ENCODE measurements at regions not wholly inside any gene's neighbourhood (a gene's known extent, or its start where the extent isn't known, plus 50 kb on each side); places are given as distances from the start of the nearest gene placed in this dataset.

DNA sequence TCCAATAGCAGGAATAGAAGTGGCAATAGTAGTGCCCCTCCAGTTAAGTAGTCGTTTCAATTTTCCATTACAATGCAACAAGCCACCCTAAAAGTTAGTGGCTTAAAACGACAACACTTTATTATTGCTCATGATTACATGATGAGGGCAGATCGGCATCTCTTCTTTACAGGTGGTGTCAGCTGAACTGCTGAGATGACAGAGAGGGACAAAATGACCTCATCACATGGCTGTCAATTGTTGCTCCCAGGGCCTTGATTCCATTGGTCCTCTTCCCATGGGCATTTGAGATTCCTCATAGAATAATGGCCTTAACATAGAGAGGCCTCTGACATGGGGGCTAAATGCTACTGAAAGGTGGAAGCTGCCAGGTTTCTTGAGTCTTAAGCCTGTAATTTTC is 679.8 kb upstream of the KLHL1 start:
- Mint-ChIP-seq H3K9me3 (ENCODE audit: unreplicated experiment) (no peaks in the 10 kb centered on the region), H3K4me1 (ENCODE audit: insufficient read depth, unreplicated experiment) (no peaks in the 10 kb centered on the region), H3K4me3 (ENCODE audit: unreplicated experiment) (no peak overlapping the region), H3K27me3 (ENCODE audit: insufficient read depth, unreplicated experiment) (peaks cover 66% of the 10 kb centered on the region), H3K36me3 (ENCODE audit: insufficient read depth, unreplicated experiment) (no peaks in the 10 kb centered on the region), H3K27ac (ENCODE audit: low read depth, unreplicated experiment) (no peak overlapping the region)
- TF ChIP-seq, protein P1, sequence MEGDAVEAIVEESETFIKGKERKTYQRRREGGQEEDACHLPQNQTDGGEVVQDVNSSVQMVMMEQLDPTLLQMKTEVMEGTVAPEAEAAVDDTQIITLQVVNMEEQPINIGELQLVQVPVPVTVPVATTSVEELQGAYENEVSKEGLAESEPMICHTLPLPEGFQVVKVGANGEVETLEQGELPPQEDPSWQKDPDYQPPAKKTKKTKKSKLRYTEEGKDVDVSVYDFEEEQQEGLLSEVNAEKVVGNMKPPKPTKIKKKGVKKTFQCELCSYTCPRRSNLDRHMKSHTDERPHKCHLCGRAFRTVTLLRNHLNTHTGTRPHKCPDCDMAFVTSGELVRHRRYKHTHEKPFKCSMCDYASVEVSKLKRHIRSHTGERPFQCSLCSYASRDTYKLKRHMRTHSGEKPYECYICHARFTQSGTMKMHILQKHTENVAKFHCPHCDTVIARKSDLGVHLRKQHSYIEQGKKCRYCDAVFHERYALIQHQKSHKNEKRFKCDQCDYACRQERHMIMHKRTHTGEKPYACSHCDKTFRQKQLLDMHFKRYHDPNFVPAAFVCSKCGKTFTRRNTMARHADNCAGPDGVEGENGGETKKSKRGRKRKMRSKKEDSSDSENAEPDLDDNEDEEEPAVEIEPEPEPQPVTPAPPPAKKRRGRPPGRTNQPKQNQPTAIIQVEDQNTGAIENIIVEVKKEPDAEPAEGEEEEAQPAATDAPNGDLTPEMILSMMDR (IDR thresholded peaks at IDR 0.05; ENCODE audit: unreplicated experiment): no peak
- no peak for DNase-seq (ENCODE audit: unreplicated experiment)
- intact Hi-C loops (cut with micrococcal nuclease): no loop called here
- no TSS peak for BruUV-seq (replicated peaks)
- ChIA-PET POLR2A (no interaction called here), CTCF (interaction anchor here (0.9 kb wide), 1 partner anchor 10 kb away, joined by 3 read pairs; no protein-coding TSS in a partner anchor)

DNA sequence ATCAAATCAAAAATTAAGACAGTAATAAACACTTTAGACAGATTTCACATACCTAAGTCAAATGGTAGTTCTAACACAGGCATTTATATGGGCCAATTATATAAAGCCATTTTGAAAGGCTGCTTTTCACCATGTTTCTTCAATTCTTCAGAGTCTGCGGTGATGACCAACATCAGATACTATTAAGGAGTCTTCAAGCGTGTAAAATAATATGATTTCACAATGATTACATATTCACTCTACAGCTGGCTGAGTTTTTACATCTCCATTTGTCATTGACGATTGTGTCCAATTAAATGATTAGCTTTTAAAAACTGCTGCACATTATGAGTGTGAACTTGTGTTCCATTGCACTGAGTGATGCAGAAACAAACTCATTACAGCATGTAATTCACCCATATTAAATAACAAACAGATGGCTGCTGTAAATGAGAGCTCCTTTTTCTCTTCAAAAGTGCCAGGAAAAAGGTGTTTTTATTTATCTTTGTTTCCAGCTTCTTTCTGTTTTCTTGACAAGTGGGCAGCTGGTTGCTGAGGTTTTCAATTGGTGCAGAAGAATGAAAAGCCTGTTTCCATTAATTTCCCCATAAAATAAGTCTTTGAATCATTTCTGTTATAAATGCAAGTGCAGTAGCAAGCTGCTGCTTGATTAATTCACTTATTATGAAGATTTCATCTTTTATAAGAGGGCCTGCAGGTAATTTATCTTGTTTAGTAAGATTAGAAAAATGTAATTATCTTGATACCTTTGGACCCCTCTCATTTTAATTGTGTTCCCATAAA is 676.1 kb upstream of the KLHL1 start:
- Mint-ChIP-seq H3K27ac (ENCODE audit: low read depth, unreplicated experiment) (no peak overlapping the region), H3K4me1 (ENCODE audit: insufficient read depth, unreplicated experiment) (no peaks in the 10 kb centered on the region), H3K9me3 (ENCODE audit: unreplicated experiment) (no peaks in the 10 kb centered on the region), H3K27me3 (ENCODE audit: insufficient read depth, unreplicated experiment) (peaks cover 54% of the 10 kb centered on the region), H3K36me3 (ENCODE audit: insufficient read depth, unreplicated experiment) (no peaks in the 10 kb centered on the region), H3K4me3 (ENCODE audit: unreplicated experiment) (no peak overlapping the region)
- ChIA-PET CTCF (no interaction called here), POLR2A (no interaction called here)
- BruUV-seq (replicated peaks): no TSS peak
- TF ChIP-seq, protein P1 (IDR thresholded peaks at IDR 0.05; ENCODE audit: unreplicated experiment): no peak
- DNase-seq (ENCODE audit: unreplicated experiment): no peak
- intact Hi-C loops (cut with micrococcal nuclease): no loop called here

DNA sequence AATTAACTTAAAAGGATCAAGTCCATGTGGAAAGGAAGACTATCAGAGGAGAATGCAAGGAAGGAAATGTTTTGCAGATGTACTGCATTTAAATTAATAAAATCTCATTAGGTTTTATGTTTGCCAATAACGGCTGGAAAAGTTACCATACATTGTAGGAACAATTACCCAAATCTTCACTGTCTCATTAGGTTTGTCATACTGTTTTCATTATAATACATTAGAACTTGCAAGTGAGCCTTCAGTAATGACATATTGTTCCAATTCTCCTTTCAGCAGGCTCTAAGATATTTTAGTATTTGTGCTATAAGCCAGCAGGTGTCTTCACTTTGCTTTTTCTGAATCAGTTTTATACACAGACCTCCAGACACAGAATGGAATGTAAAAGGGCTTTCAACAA is 661.6 kb upstream of the KLHL1 start:
- Mint-ChIP-seq H3K9me3 (ENCODE audit: unreplicated experiment) (no peaks in the 10 kb centered on the region), H3K27me3 (ENCODE audit: insufficient read depth, unreplicated experiment) (peaks cover 59% of the 10 kb centered on the region), H3K4me3 (ENCODE audit: unreplicated experiment) (no peak overlapping the region), H3K4me1 (ENCODE audit: insufficient read depth, unreplicated experiment) (no peaks in the 10 kb centered on the region), H3K36me3 (ENCODE audit: insufficient read depth, unreplicated experiment) (no peaks in the 10 kb centered on the region), H3K27ac (ENCODE audit: low read depth, unreplicated experiment) (no peak overlapping the region)
- intact Hi-C loops (cut with micrococcal nuclease): no loop called here
- DNase-seq (ENCODE audit: unreplicated experiment): no peak
- BruUV-seq (replicated peaks): no TSS peak
- CTCF ChIA-PET: interaction anchor here (0.6 kb wide), 1 partner anchor 118 kb away, joined by 7 read pairs; no protein-coding TSS in a partner anchor
- POLR2A ChIA-PET: no interaction called here
- TF ChIP-seq, protein P1 (IDR thresholded peaks at IDR 0.05; ENCODE audit: unreplicated experiment): no peak

DNA sequence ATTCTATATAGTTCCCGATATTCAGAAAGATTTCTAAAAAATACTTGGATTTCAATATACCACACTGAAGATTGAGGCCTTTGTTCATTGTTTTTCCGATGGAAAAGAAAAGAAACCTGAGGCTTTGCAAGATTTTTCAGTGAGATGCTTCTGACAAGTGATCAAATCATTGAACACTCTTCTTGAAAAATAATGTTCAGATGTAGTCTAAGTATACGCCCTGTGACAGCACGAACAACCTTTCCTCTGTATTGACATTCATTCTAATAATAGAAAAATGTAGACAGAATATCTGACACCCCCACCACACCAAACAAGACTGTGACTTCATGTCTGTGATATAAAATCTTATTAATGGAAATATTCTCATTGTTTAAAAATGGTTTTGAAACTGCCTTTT is 650.7 kb upstream of the KLHL1 start:
- no peaks in the 10 kb centered on the region for H3K9me3 Mint-ChIP-seq (ENCODE audit: unreplicated experiment)
- H3K4me1 Mint-ChIP-seq (ENCODE audit: insufficient read depth, unreplicated experiment): no peaks in the 10 kb centered on the region
- DNase-seq (ENCODE audit: unreplicated experiment): no peak
- ChIA-PET POLR2A (no interaction called here), CTCF (no interaction called here)
- H3K27me3 Mint-ChIP-seq (ENCODE audit: insufficient read depth, unreplicated experiment): peaks cover 69% of the 10 kb centered on the region
- intact Hi-C loops (cut with micrococcal nuclease): no loop called here
- TF ChIP-seq, protein P1 (IDR thresholded peaks at IDR 0.05; ENCODE audit: unreplicated experiment): no peak
- H3K27ac Mint-ChIP-seq (ENCODE audit: low read depth, unreplicated experiment): no peak overlapping the region
- no peaks in the 10 kb centered on the region for H3K36me3 Mint-ChIP-seq (ENCODE audit: insufficient read depth, unreplicated experiment)
- BruUV-seq (replicated peaks): no TSS peak
- no peak overlapping the region for H3K4me3 Mint-ChIP-seq (ENCODE audit: unreplicated experiment)

All from MCF 10A (cell line).